K562 (cell line): ENCODE measurements at regions not wholly inside any gene's neighbourhood (a gene's known extent, or its start where the extent isn't known, plus 50 kb on each side); places are given as distances from the start of the nearest gene placed in this dataset.

Experiments
- ATAC-seq: fragments of 200-7000 bp; cut with Tn5 transposase; 3 replicates; pipeline ENCODE4 v1.9.1; 2020; ENCODE audit warnings: moderate library complexity
- BruUV-seq: library from RNA; stranded (reverse); fragments of 400-500 nt; replicated peaks from 2 replicates; lab custom pipeline; 2021; lab: Mats Ljungman, UMichigan
- CTCF ChIA-PET: fragments of 300-600 bp; formaldehyde crosslinking; extraction: SDS; loops from one replicate; lab custom pipeline; 2021; ENCODE audit warnings: low intra/inter-chr PET ratio; lab: Yijun Ruan, JAX
- POLR2A ChIA-PET: fragments of 300-600, 350-650 bp; sonication (Branson Sonifier 250); formaldehyde crosslinking; extraction: SDS; loops from one replicate; lab custom pipeline; 2021; ENCODE audit warnings: antibody characterized with exemption, inconsistent platforms; lab: Yijun Ruan, JAX
- DNase-seq, 4 experiments: peaks; one replicate each; pipeline versions ENCODE4 v3.0.0 to v3.0.0-alpha.2; 2011 to 2018; ENCODE audit warnings: low spot score in 3 of 4, mixed read lengths in 3 of 4; ENCODE audit errors: extremely low read depth in 1 of 4
- FAIRE-seq: peaks from 2 replicates; lab custom pipeline; 2011; peaks lifted over from hg19 to GRCh38; lab: Jason Lieb, UNC
- H2AFZ ChIP-seq: 2 replicates; pipeline ENCODE4 v1.6.0; 2011; ENCODE audit warnings: low read depth, low read length, control low read depth, inconsistent platforms
- H3K27ac ChIP-seq: fragments of 200-600 bp; 3 replicates; pipeline ENCODE4 v1.8.0; 2011; ENCODE audit warnings: low read depth, mild to moderate bottlenecking, control low read depth, inconsistent platforms, low read length, moderate library complexity, mixed read lengths; ENCODE audit errors: extremely low read depth
- H3K27me3 ChIP-seq, 2 experiments: fragments of 300-600 bp in 1 of 2; 2 replicates in 1 of 2; 3 replicates in 1 of 2; pipeline versions ENCODE4 v1.6.0 to v1.8.0; 2011; ENCODE audit warnings: inconsistent platforms in 2 of 2, low read length in 2 of 2, mild to moderate bottlenecking in 1 of 2, mixed read lengths in 1 of 2, moderate library complexity in 1 of 2; ENCODE audit not compliant: control insufficient read depth in 2 of 2, insufficient read depth in 2 of 2
- H3K36me3 ChIP-seq: fragments of 300-600 bp; 3 replicates; pipeline ENCODE4 v1.8.0; 2011; ENCODE audit warnings: mild to moderate bottlenecking, low read length, inconsistent platforms; ENCODE audit not compliant: control insufficient read depth, insufficient read depth
- H3K4me1 ChIP-seq, 2 experiments: fragments of 200-600 bp in 1 of 2; replicated peaks in 1 of 2; 2 replicates in 1 of 2; 3 replicates in 1 of 2; pipeline versions ENCODE4 v1.5.1 to v1.8.0; 2011; ENCODE audit warnings: inconsistent platforms in 2 of 2, low read length in 2 of 2, mild to moderate bottlenecking in 1 of 2, mixed read lengths in 1 of 2, moderate library complexity in 1 of 2; ENCODE audit not compliant: control insufficient read depth in 2 of 2, insufficient read depth in 2 of 2
- H3K4me2 ChIP-seq: 2 replicates; pipeline ENCODE4 v1.6.1; 2011; ENCODE audit warnings: low read length, control low read depth, inconsistent platforms, mixed read lengths; ENCODE audit not compliant: insufficient read depth
- H3K4me3 ChIP-seq: fragments of 200-600 bp; sonication (generic), shearing (Covaris generic); 2 replicates; pipeline ENCODE4 v1.5.1; 2016; ENCODE audit warnings: control low read depth, inconsistent platforms
- H3K79me2 ChIP-seq: fragments of 200-600 bp; 3 replicates; pipeline ENCODE4 v1.8.0; 2011; ENCODE audit warnings: low read length, inconsistent platforms; ENCODE audit not compliant: control insufficient read depth, insufficient read depth
- H3K9ac ChIP-seq, 2 experiments: 2 replicates each; pipeline versions ENCODE4 v1.6.0 to v1.6.1; 2011; ENCODE audit warnings: low read depth in 2 of 2, low read length in 2 of 2, control low read depth in 1 of 2, inconsistent platforms in 1 of 2, mild to moderate bottlenecking in 1 of 2, mixed read lengths in 1 of 2; ENCODE audit not compliant: insufficient read depth in 1 of 2
- H3K9me1 ChIP-seq: one replicate; pipeline ENCODE4 v1.6.0; 2011; ENCODE audit warnings: inconsistent platforms, mild to moderate bottlenecking, low read length, moderate library complexity; ENCODE audit not compliant: control insufficient read depth, insufficient read depth
- H3K9me3 ChIP-seq: replicated peaks from 2 replicates; pipeline ENCODE4 v1.5.1; 2011; ENCODE audit warnings: low read depth, low read length, inconsistent platforms; ENCODE audit not compliant: control insufficient read depth, insufficient read depth
- H4K20me1 ChIP-seq: replicated peaks from 2 replicates; pipeline ENCODE4 v1.6.1; 2011; ENCODE audit warnings: low read length, inconsistent platforms, mixed read lengths; ENCODE audit not compliant: control insufficient read depth, insufficient read depth
- ASH1L ChIP-seq: fragments of 450-650 bp; IDR thresholded peaks from 2 replicates; pipeline ENCODE4 v1.6.1; 2018; ENCODE audit warnings: borderline replicate concordance, mild to moderate bottlenecking, low read depth; ENCODE audit not compliant: partially characterized antibody
- ATF7 ChIP-seq: fragments of 450-650 bp; IDR thresholded peaks from 2 replicates; pipeline ENCODE4 v1.7.1; 2014; ENCODE audit warnings: mild to moderate bottlenecking, moderate library complexity
- PCBP1 ChIP-seq: fragments of 200-400 bp; formaldehyde crosslinking; IDR thresholded peaks from 2 replicates; pipeline ENCODE4 v1.6.1; 2018; ENCODE audit warnings: mild to moderate bottlenecking, low read depth, low read length; ENCODE audit not compliant: poor library complexity, severe bottlenecking
- PRMT5 ChIP-seq: sonication (generic); formaldehyde crosslinking; IDR thresholded peaks from 2 replicates; pipeline ENCODE4 v1.5.0; 2020; ENCODE audit warnings: missing genetic modification reagents
- RUNX1 ChIP-seq: sonication (generic); IDR thresholded peaks from 2 replicates; pipeline ENCODE4 v1.6.1; 2016; ENCODE audit warnings: antibody characterized with exemption, low read depth
- SP2 ChIP-seq: IDR thresholded peaks from 2 replicates; pipeline ENCODE4 v1.6.1; 2011; ENCODE audit warnings: mild to moderate bottlenecking, low read depth, low read length, moderate library complexity; ENCODE audit not compliant: poor library complexity, severe bottlenecking; ENCODE audit errors: extremely low read depth
- TBP ChIP-seq: optimal IDR thresholded peaks from 2 replicates; pipeline ENCODE3; 2011; ENCODE audit warnings: low read depth, low read length, improper control_type of control experiment
- XRCC5 ChIP-seq: fragments of 200-400 bp; formaldehyde crosslinking; IDR thresholded peaks from 2 replicates; pipeline ENCODE4 v1.6.1; 2017; ENCODE audit warnings: low read depth, mild to moderate bottlenecking, low read length
- ZFPM2 ChIP-seq: fragments of 250-450 bp; sonication (Bioruptor Pico); IDR thresholded peaks from 2 replicates; pipeline ENCODE4 v1.5.1; 2022; ENCODE audit warnings: mild to moderate bottlenecking
- ZKSCAN1 ChIP-seq: fragments of 150-350 bp; IDR thresholded peaks from 2 replicates; pipeline ENCODE4 v1.6.1; 2016; ENCODE audit warnings: low read depth, low read length
- ZNF133 ChIP-seq: fragments of 250-450 bp; sonication (Bioruptor Pico); IDR thresholded peaks from 2 replicates; pipeline ENCODE4 v1.4.0; 2020; ENCODE audit warnings: mild to moderate bottlenecking
- ZNF24 ChIP-seq: fragments of 450-650 bp; IDR thresholded peaks from 2 replicates; pipeline ENCODE4 v1.6.1; 2016
- ZNF780A ChIP-seq: fragments of 250-450 bp; sonication (Bioruptor Pico); IDR thresholded peaks from 2 replicates; pipeline ENCODE4 v1.5.0; 2021; ENCODE audit warnings: mild to moderate bottlenecking
- WGBS: fragments of 100-300 bp; shearing (Covaris generic); methylation state at CpG from one replicate; pipeline ENCODE4 v1.1.6; 2016; ENCODE audit warnings: low coverage, mixed read lengths; ENCODE audit not compliant: insufficient coverage; ENCODE audit errors: missing lambda C conversion rate; 5-methylcytosine and 5-hydroxymethylcytosine counted together
- in situ Hi-C: fragments of 300-500 bp; cut with MboI; formaldehyde crosslinking; loops from 4 replicates; pipeline ENCODE4 v1.15.0; 2018; ENCODE audit warnings: inconsistent platforms, mixed read lengths
- intact Hi-C: fragments of 100-400 bp; cut with micrococcal nuclease; formaldehyde crosslinking; loops from 2 replicates; pipeline ENCODE4 v1.14.2; 2022
- TF ChIP-seq, protein P1 (sequence below): fragments of 250-450 bp; sonication (Bioruptor Pico); IDR thresholded peaks from 2 replicates; pipeline ENCODE4 v1.5.0; 2021; ENCODE audit warnings: mild to moderate bottlenecking, moderate library complexity

DNA sequence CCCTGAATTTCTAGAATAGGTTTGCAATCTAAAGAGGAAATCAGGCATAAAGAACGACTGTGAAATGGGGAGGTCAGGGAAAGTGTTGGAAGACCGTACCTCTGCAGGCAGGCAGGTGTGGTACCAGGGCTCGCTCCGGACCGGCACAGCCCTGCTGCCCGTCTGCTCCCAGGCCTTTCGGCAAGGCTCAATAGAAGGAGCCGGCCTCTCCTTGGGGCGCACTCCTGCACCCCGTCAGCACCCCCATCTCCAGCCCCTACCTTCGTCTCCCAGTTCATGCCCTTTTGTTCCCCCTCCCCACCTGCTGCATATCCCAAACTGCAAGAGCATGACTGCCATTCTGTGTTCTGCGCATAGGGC lies 139.8 kb upstream of the SOX1 start:
- CTCF ChIA-PET: no interaction called here
- no peak overlapping the region for H3K9ac ChIP-seq
- no peak overlapping the region for H3K4me3 ChIP-seq
- H3K79me2 ChIP-seq: no peaks in the 10 kb centered on the region
- no peak overlapping the region for H3K4me2 ChIP-seq
- no peaks in the 10 kb centered on the region for H3K9me1 ChIP-seq
- no peak for DNase-seq
- no peaks in the 10 kb centered on the region for H3K4me1 ChIP-seq
- no peak for ATAC-seq
- under 1% methylated on average over 9 of the region's 12 CpGs for WGBS
- no peak overlapping the region for H3K27ac ChIP-seq
- no peak for FAIRE-seq
- POLR2A ChIA-PET: no interaction called here
- H3K9me3 ChIP-seq: no peaks in the 10 kb centered on the region
- intact Hi-C loops: no loop called here
- no TSS peak for BruUV-seq
- in situ Hi-C loops: no loop called here
- no peak overlapping the region for H2AFZ ChIP-seq
- peaks cover 0 to 39% of the 10 kb centered on the region in 2 experiments; a peak in 2 of 5 replicates for H3K27me3 ChIP-seq
- TF ChIP-seq ASH1L (no peak), XRCC5 (no peak), PRMT5 (CRISPR knock-in tag) (no peak), RUNX1 (no peak), ATF7 (no peak), ZNF780A (CRISPR knock-in tag) (no peak), PCBP1 (no peak), ZFPM2 (no peak), ZNF133 (CRISPR knock-in tag) (no peak), ZKSCAN1 (no peak), TBP (no peak), ZNF24 (no peak), SP2 (no peak)
- TF ChIP-seq, protein P1, sequence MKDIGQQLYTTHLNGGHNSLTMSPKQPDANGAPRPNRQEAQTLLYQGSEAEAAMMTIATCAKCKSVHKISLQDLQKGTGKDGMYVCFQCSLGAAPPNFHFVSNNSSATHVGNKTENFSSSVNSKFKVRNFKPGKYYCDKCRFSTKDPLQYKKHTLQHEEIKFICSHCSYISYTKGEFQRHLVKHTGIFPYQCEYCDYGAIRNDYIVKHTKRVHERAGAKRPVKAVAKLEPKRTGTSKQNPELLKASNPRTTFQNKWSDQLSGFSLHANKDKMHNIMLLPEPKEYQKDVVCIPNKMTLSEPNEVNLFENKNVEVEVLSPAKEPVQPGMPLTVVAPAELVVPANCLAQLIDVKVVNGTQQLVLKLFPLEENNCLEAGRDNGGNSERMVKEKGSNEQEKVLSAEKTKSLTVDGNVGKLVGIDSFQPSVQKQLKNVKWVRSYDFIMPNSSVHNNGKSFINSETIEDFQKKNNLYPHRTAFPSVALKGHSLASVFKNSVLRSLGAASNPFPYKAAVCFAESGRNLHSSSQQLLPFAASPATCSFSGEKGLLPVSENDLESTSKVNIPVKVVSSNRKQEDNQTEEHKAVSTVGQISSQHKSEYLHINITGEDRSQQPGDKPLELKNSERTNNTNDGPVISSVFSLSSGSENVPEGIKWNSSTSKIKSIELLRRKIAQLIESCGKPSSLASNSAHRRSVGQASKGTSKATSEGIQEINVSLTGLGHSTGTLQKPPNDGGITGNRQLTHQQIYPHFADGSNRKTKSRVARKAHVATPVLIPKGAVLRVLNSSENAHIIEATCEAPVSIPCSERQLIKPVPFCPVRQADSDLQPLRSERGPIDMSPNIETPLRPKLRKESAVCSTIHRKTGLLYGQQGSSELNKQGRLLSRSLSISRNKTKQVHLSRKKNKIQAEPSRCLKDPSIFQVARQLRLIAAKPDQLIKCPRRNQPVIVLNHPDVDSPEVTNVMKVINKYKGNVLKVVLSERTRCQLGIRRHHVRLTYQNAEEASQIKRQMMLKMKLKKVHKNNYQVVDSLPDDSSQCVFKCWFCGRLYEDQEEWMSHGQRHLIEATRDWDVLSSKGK (CRISPR knock-in tag): no peak
- TF ChIP-seq, all 486 proteins: peak for 0
- no peaks in the 10 kb centered on the region for H3K36me3 ChIP-seq
- no peaks in the 10 kb centered on the region for H4K20me1 ChIP-seq
